ENCODE measurements at regions not wholly inside any gene's neighbourhood (a gene's known extent, or its start where the extent isn't known, plus 50 kb on each side); places are given as distances from the start of the nearest gene placed in this dataset.

GRCh38 chr18:10050956-10051355, 137.1 kb downstream of the VAPA start:
- TF ChIP-seq, protein P1, sequence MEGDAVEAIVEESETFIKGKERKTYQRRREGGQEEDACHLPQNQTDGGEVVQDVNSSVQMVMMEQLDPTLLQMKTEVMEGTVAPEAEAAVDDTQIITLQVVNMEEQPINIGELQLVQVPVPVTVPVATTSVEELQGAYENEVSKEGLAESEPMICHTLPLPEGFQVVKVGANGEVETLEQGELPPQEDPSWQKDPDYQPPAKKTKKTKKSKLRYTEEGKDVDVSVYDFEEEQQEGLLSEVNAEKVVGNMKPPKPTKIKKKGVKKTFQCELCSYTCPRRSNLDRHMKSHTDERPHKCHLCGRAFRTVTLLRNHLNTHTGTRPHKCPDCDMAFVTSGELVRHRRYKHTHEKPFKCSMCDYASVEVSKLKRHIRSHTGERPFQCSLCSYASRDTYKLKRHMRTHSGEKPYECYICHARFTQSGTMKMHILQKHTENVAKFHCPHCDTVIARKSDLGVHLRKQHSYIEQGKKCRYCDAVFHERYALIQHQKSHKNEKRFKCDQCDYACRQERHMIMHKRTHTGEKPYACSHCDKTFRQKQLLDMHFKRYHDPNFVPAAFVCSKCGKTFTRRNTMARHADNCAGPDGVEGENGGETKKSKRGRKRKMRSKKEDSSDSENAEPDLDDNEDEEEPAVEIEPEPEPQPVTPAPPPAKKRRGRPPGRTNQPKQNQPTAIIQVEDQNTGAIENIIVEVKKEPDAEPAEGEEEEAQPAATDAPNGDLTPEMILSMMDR (IDR thresholded peaks at IDR 0.05) = no peak
- TF ChIP-seq POLR2AphosphoS5 (IDR thresholded peaks at IDR 0.05) (no peak), POLR2A (IDR thresholded peaks at IDR 0.05) (no peak), EP300 (IDR thresholded peaks at IDR 0.05) (no peak)
